Activated B cell treated with CpG ODN at 0.5 μM for 24 hours (primary cell): ENCODE measurements at regions not wholly inside any gene's neighbourhood (a gene's known extent, or its start where the extent isn't known, plus 50 kb on each side); places are given as distances from the start of the nearest gene placed in this dataset.

Experiments used
- ATAC-seq: fragments of 200-7000 bp; cut with Tn5 transposase; one replicate; pipeline ENCODE4 v1.10.0; 2021; ENCODE audit warnings: low read depth, mild to moderate bottlenecking, moderate library complexity
- CTCF ChIA-PET: fragments of 350-600 bp; sonication (Branson Sonifier 250); formaldehyde crosslinking; loops from one replicate; lab custom pipeline; 2021; ENCODE audit warnings: antibody characterized with exemption; lab: Charles Lee
- POLR2A ChIA-PET: fragments of 350-600 bp; sonication (Branson Sonifier 250); formaldehyde crosslinking; loops from one replicate; lab custom pipeline; 2021; ENCODE audit warnings: antibody characterized with exemption; lab: Charles Lee
- DNase-seq: peaks from one replicate; pipeline ENCODE4 v3.0.0; 2022
- H3K27ac Mint-ChIP-seq: one replicate; pipeline ENCODE4 v1.8.0; 2020; ENCODE audit warnings: mixed read lengths
- H3K27me3 Mint-ChIP-seq: one replicate; pipeline ENCODE4 v1.8.0; 2021; ENCODE audit warnings: mixed read lengths
- H3K36me3 Mint-ChIP-seq: one replicate; pipeline ENCODE4 v1.8.0; 2021; ENCODE audit warnings: low read depth, mixed read lengths
- H3K4me1 Mint-ChIP-seq: one replicate; pipeline ENCODE4 v1.8.0; 2021; ENCODE audit warnings: mixed read lengths
- H3K4me3 Mint-ChIP-seq: one replicate; pipeline ENCODE4 v1.8.0; 2020; ENCODE audit warnings: mild to moderate bottlenecking, mixed read lengths
- H3K9me3 Mint-ChIP-seq: one replicate; pipeline ENCODE4 v1.8.0; 2020; ENCODE audit warnings: mixed read lengths
- intact Hi-C: fragments of 100-400 bp; cut with micrococcal nuclease; formaldehyde crosslinking; loops from one replicate; pipeline ENCODE4 v1.15.1; 2024
- TF ChIP-seq, protein P1 (sequence below): fragments of 200-600 bp; IDR thresholded peaks from one replicate; pipeline ENCODE4 v1.8.0; 2022; ENCODE audit warnings: antibody characterized with exemption, mild to moderate bottlenecking

DNA sequence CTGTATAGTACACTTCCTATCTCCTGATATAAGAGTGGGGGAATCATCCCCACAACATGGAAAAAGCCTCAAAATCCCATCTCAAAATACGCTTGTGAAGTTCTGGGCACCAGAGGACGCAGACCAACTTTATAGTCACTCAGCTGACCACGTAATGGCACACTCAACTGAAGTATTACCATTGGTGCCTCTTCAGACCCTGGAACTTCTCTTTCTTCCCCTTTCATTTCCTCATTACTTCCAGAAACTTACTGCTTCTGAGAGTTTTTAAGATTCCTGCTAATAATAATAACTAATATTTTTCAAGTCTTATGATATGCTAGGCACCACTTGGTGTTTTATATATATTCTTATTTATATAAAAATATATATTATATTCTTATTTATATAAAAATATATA is 202.6 kb downstream of the PTPRC start:
- Mint-ChIP-seq H3K27me3 (no peaks in the 10 kb centered on the region), H3K27ac (no peak overlapping the region), H3K36me3 (no peaks in the 10 kb centered on the region), H3K4me3 (no peak overlapping the region), H3K4me1 (peaks cover 4% of the 10 kb centered on the region), H3K9me3 (no peaks in the 10 kb centered on the region)
- intact Hi-C loops: no loop called here
- POLR2A ChIA-PET: no interaction called here
- CTCF ChIA-PET: no interaction called here
- ATAC-seq (no peak), DNase-seq (no peak)
- TF ChIP-seq, protein P1, sequence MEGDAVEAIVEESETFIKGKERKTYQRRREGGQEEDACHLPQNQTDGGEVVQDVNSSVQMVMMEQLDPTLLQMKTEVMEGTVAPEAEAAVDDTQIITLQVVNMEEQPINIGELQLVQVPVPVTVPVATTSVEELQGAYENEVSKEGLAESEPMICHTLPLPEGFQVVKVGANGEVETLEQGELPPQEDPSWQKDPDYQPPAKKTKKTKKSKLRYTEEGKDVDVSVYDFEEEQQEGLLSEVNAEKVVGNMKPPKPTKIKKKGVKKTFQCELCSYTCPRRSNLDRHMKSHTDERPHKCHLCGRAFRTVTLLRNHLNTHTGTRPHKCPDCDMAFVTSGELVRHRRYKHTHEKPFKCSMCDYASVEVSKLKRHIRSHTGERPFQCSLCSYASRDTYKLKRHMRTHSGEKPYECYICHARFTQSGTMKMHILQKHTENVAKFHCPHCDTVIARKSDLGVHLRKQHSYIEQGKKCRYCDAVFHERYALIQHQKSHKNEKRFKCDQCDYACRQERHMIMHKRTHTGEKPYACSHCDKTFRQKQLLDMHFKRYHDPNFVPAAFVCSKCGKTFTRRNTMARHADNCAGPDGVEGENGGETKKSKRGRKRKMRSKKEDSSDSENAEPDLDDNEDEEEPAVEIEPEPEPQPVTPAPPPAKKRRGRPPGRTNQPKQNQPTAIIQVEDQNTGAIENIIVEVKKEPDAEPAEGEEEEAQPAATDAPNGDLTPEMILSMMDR: no peak

DNA sequence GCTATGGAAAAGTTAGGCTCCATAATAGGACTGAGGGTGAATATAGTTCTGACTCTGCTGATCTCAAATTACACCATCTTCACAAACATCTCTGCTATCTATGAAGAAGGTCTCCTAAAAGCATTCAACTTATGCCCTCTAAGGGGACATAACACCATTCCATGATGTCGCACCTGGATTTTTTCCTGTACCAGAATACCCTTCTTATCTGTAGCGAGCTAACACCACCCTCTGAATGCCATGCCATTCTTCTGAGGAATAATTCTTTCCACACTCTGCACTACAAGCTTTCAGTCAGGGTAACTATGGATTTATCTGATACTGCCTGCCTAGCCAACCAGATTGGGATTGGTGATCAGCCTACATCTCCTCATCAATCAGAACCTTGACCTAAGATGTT is 203.8 kb downstream of the PTPRC start:
- no peak for DNase-seq
- no peaks in the 10 kb centered on the region for H3K4me1 Mint-ChIP-seq
- H3K27me3 Mint-ChIP-seq: no peaks in the 10 kb centered on the region
- POLR2A ChIA-PET: no interaction called here
- no peak overlapping the region for H3K4me3 Mint-ChIP-seq
- no peak for ATAC-seq
- TF ChIP-seq, protein P1: no peak
- CTCF ChIA-PET: no interaction called here
- intact Hi-C loops: no loop called here
- H3K36me3 Mint-ChIP-seq: no peaks in the 10 kb centered on the region
- H3K9me3 Mint-ChIP-seq: no peaks in the 10 kb centered on the region
- no peak overlapping the region for H3K27ac Mint-ChIP-seq

DNA sequence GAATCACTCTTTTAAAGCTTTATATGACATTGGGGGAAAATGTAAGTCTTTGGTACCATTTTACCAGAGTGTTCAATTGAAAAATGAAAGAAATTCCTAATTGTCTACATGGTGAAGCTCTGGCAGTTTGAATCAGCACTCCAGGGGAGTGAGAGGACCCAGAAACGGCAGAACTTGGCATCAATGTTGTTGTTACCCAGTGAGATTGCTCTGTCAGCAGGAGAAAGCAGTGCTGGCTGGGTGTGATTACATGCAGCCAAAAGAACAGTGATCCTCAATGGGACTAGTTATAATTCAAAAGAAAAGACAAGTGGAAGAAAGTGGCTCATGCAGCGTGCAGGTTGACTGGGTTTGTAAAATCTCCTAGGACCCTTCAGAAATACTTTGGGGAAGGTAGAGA is 206.4 kb downstream of the PTPRC start:
- ChIA-PET POLR2A (no interaction called here), CTCF (no interaction called here)
- intact Hi-C loops: no loop called here
- DNase-seq (no peak), ATAC-seq (no peak)
- Mint-ChIP-seq H3K4me3 (no peak overlapping the region), H3K36me3 (no peaks in the 10 kb centered on the region), H3K4me1 (no peaks in the 10 kb centered on the region), H3K27ac (no peak overlapping the region), H3K9me3 (no peaks in the 10 kb centered on the region), H3K27me3 (no peaks in the 10 kb centered on the region)
- TF ChIP-seq, protein P1: no peak

DNA sequence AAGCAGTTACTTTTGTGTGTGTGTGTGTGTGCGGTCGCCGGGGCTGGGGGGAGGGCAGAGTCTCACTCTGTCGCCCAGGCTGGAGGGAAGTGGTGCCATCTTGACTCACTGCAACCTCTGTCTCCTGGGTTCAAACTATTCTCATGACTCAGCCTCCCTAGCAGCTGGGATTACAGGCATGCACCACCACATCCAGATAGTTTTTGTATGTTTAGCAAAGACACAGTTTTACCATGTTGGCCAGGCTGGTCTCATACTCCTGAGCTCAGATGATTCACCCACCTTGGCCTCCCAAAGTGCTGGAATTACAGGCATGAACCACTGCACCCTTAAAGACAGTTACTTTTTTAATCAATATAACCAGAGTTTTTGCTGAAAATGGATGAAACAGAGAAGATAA is 207.0 kb downstream of the PTPRC start:
- no peak overlapping the region for H3K4me3 Mint-ChIP-seq
- intact Hi-C loops: no loop called here
- TF ChIP-seq, protein P1: no peak
- H3K9me3 Mint-ChIP-seq: no peaks in the 10 kb centered on the region
- ChIA-PET POLR2A (no interaction called here), CTCF (no interaction called here)
- H3K27me3 Mint-ChIP-seq: no peaks in the 10 kb centered on the region
- no peaks in the 10 kb centered on the region for H3K36me3 Mint-ChIP-seq
- H3K27ac Mint-ChIP-seq: no peak overlapping the region
- DNase-seq (no peak), ATAC-seq (no peak)
- H3K4me1 Mint-ChIP-seq: no peaks in the 10 kb centered on the region

DNA sequence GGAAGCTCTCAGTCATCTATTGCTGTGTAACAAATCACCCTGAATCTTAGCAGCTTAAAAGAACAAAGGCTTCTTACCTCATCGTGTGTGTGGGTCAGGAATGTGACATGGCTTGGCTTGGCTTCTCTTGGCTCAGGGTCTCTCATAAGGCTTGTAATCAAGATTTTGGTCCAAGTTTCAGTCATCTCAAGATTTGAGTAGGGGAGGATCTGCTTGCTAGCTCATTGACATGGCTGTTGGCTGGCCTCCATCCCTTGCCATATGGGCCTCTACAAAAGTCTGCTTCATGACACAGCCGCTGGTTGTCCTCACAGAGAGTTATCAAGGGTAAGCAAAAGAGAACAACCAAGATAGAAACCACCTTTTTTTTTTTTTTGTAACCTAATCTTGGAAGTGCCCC is 207.7 kb downstream of the PTPRC start:
- ChIA-PET POLR2A (no interaction called here), CTCF (no interaction called here)
- no peaks in the 10 kb centered on the region for H3K27me3 Mint-ChIP-seq
- TF ChIP-seq, protein P1: no peak
- no peak overlapping the region for H3K4me3 Mint-ChIP-seq
- H3K4me1 Mint-ChIP-seq: no peaks in the 10 kb centered on the region
- ATAC-seq (no peak), DNase-seq (no peak)
- H3K27ac Mint-ChIP-seq: no peak overlapping the region
- intact Hi-C loops: no loop called here
- no peaks in the 10 kb centered on the region for H3K9me3 Mint-ChIP-seq
- H3K36me3 Mint-ChIP-seq: no peaks in the 10 kb centered on the region
